ENCODE measurements at regions not wholly inside any gene's neighbourhood (a gene's known extent, or its start where the extent isn't known, plus 50 kb on each side); places are given as distances from the start of the nearest gene placed in this dataset.

- no peak for DNase-seq
- no peak for ATAC-seq
- no peaks in the 10 kb centered on the region for H3K36me3 ChIP-seq
- no peak for FAIRE-seq
- intact Hi-C loops (cut with DNase I), result no loop called here
- 52 to 56% methylated on average over 2 of the region's 2 CpGs for WGBS, 2 donors
- no peaks in the 10 kb centered on the region for H3K27me3 ChIP-seq
- no peak for TF ChIP-seq CTCF (IDR thresholded peaks at IDR 0.05)
- H3K9me3 ChIP-seq, result no peaks in the 10 kb centered on the region
- H3K4me3 ChIP-seq, result no peak overlapping the region
- H3K4me1 ChIP-seq, result no peaks in the 10 kb centered on the region
- H3K27ac ChIP-seq, result no peak overlapping the region
Measured at GRCh38 chr6:133632906-133633305, 256.0 kb upstream of the TCF21 start.

- WGBS, 2 donors, result 60 to 63% methylated on average over 3 of the region's 3 CpGs
- intact Hi-C loops (cut with DNase I), result no loop called here
- Histone ChIP-seq H3K36me3 (no peaks in the 10 kb centered on the region), H3K9me3 (no peaks in the 10 kb centered on the region), H3K4me3 (no peak overlapping the region), H3K27me3 (no peaks in the 10 kb centered on the region), H3K4me1 (no peaks in the 10 kb centered on the region), H3K27ac (no peak overlapping the region)
- FAIRE-seq (no peak), ATAC-seq (no peak), DNase-seq (no peak)
- TF ChIP-seq CTCF (IDR thresholded peaks at IDR 0.05), result no peak
Measured at GRCh38 chr6:133634474-133634873, 254.4 kb upstream of the TCF21 start.

- Histone ChIP-seq H3K9me3 (no peaks in the 10 kb centered on the region), H3K4me1 (no peaks in the 10 kb centered on the region), H3K27me3 (no peaks in the 10 kb centered on the region), H3K4me3 (no peak overlapping the region), H3K36me3 (no peaks in the 10 kb centered on the region), H3K27ac (no peak overlapping the region)
- FAIRE-seq (no peak), DNase-seq (no peak), ATAC-seq (no peak)
- no peak for TF ChIP-seq CTCF (IDR thresholded peaks at IDR 0.05)
- WGBS, 2 donors, result 35 to 49% methylated on average over 2 of the region's 2 CpGs
- intact Hi-C loops (cut with DNase I), result no loop called here
Measured at GRCh38 chr6:133635447-133635846, 253.5 kb upstream of the TCF21 start.

- no peaks in the 10 kb centered on the region for H3K4me1 ChIP-seq
- DNase-seq (no peak), FAIRE-seq (no peak), ATAC-seq (no peak)
- intact Hi-C loops (cut with DNase I), result no loop called here
- TF ChIP-seq CTCF (IDR thresholded peaks at IDR 0.05), result no peak
- H3K36me3 ChIP-seq, result no peaks in the 10 kb centered on the region
- H3K27me3 ChIP-seq, result no peaks in the 10 kb centered on the region
- H3K27ac ChIP-seq, result no peak overlapping the region
- no peaks in the 10 kb centered on the region for H3K9me3 ChIP-seq
- 50 to 67% methylated on average over 2 of the region's 2 CpGs for WGBS, 2 donors
- no peak overlapping the region for H3K4me3 ChIP-seq
Measured at GRCh38 chr6:133637436-133637835, 251.5 kb upstream of the TCF21 start.

GRCh38 chr6:133637874-133638273, 251.0 kb upstream of the TCF21 start:
- no peak for FAIRE-seq
- intact Hi-C loops (cut with DNase I), result no loop called here
- Histone ChIP-seq H3K36me3 (no peaks in the 10 kb centered on the region), H3K4me3 (no peak overlapping the region), H3K9me3 (no peaks in the 10 kb centered on the region), H3K4me1 (no peaks in the 10 kb centered on the region), H3K27ac (no peak overlapping the region), H3K27me3 (no peaks in the 10 kb centered on the region)
- 66 to 70% methylated on average over 6 of the region's 6 CpGs for WGBS, 2 donors
- no peak for ATAC-seq
- no peak for DNase-seq
- TF ChIP-seq CTCF (IDR thresholded peaks at IDR 0.05), result no peak
